Panc1 (cell line): ENCODE measurements at regions not wholly inside any gene's neighbourhood (a gene's known extent, or its start where the extent isn't known, plus 50 kb on each side); places are given as distances from the start of the nearest gene placed in this dataset.

Source experiments
- CTCF ChIP-seq: fragments of 450-650 bp; IDR thresholded peaks from 2 replicates; pipeline ENCODE4 v1.5.1; 2017; ENCODE audit warnings: mild to moderate bottlenecking
- POLR2AphosphoS5 ChIP-seq: IDR thresholded peaks from 2 replicates; pipeline ENCODE4 v1.6.1; 2012; ENCODE audit warnings: mild to moderate bottlenecking, low read depth, low read length, moderate library complexity
- REST ChIP-seq, 2 experiments: IDR thresholded peaks; 2 replicates each; pipeline ENCODE4 v1.6.1; 2011 to 2012; ENCODE audit warnings: low read depth in 2 of 2, control low read depth in 1 of 2, low read length in 1 of 2, mild to moderate bottlenecking in 1 of 2, moderate library complexity in 1 of 2; ENCODE audit not compliant: insufficient read depth in 1 of 2
- SIN3A ChIP-seq: IDR thresholded peaks from 2 replicates; pipeline ENCODE4 v1.6.1; 2012; ENCODE audit warnings: low read depth, mild to moderate bottlenecking, low read length, moderate library complexity, borderline replicate concordance; ENCODE audit not compliant: insufficient read depth
- TCF7L2 ChIP-seq: IDR thresholded peaks from 2 replicates; pipeline ENCODE4 v1.6.1; 2011; ENCODE audit warnings: mild to moderate bottlenecking, low read depth, low read length, inconsistent platforms

GRCh38 chr12:127599436-127599835 is 667.5 kb upstream of the TMEM132C start:
- TF ChIP-seq CTCF (no peak), POLR2AphosphoS5 (no peak), TCF7L2 (no peak), SIN3A (no peak), REST (IDR thresholded peaks at IDR 0.05; ENCODE audit: insufficient read depth in 1 of 2, low read depth in 2 of 2, low read length in 1 of 2) (no peak)
